Loucy (cell line): ENCODE measurements at regions not wholly inside any gene's neighbourhood (a gene's known extent, or its start where the extent isn't known, plus 50 kb on each side); places are given as distances from the start of the nearest gene placed in this dataset.
A peak's percentile ranks its signal among the peaks of the same experiment; 100 is the strongest.

Source experiments
- H2AFZ ChIP-seq: fragments of 200-600 bp; sonication (generic); 2 replicates; pipeline ENCODE4 v1.6.0; 2016; ENCODE audit warnings: antibody characterized with exemption, mild to moderate bottlenecking, low read length, moderate library complexity
- H3F3A ChIP-seq: fragments of 200-600 bp; 2 replicates; pipeline ENCODE4 v1.6.0; 2016; ENCODE audit warnings: antibody characterized with exemption, low read depth, mild to moderate bottlenecking
- H3K27me3 ChIP-seq: fragments of 200-600 bp; sonication (generic); 2 replicates; pipeline ENCODE4 v1.6.1; 2014; ENCODE audit warnings: low read length, mild to moderate bottlenecking; ENCODE audit not compliant: insufficient read depth, poor library complexity, severe bottlenecking
- H3K36me3 ChIP-seq: fragments of 200-600 bp; sonication (generic); 2 replicates; pipeline ENCODE4 v1.6.1; 2016; ENCODE audit warnings: low read length; ENCODE audit not compliant: insufficient read depth
- H3K4me1 ChIP-seq: fragments of 200-600 bp; sonication (generic); 2 replicates; pipeline ENCODE4 v1.5.1; 2014; ENCODE audit warnings: low read length, mild to moderate bottlenecking; ENCODE audit not compliant: insufficient read depth, poor library complexity, severe bottlenecking
- H3K4me2 ChIP-seq: fragments of 200-600 bp; sonication (generic); 2 replicates; pipeline ENCODE4 v1.6.0; 2014; ENCODE audit warnings: antibody characterized with exemption, low read length, low read depth, mild to moderate bottlenecking; ENCODE audit not compliant: poor library complexity, severe bottlenecking
- H3K4me3 ChIP-seq: fragments of 200-600 bp; sonication (generic); 2 replicates; pipeline ENCODE4 v1.5.1; 2014; ENCODE audit warnings: low read length, mild to moderate bottlenecking, mixed read lengths; ENCODE audit not compliant: poor library complexity, severe bottlenecking
- H3K79me2 ChIP-seq: fragments of 200-600 bp; sonication (generic); 2 replicates; pipeline ENCODE4 v1.6.1; 2014; ENCODE audit warnings: low read length; ENCODE audit not compliant: insufficient read depth
- H3K9ac ChIP-seq: fragments of 200-600 bp; sonication (generic); 2 replicates; pipeline ENCODE4 v1.6.0; 2014; ENCODE audit warnings: mild to moderate bottlenecking, low read depth, low read length, moderate library complexity; ENCODE audit not compliant: poor library complexity, severe bottlenecking
- H3K9me2 ChIP-seq: fragments of 200-600 bp; sonication (generic); replicated peaks from 2 replicates; pipeline ENCODE4 v1.6.1; 2016; ENCODE audit warnings: low read depth, low read length, mixed read lengths
- H3K9me3 ChIP-seq: fragments of 200-600 bp; sonication (generic); 2 replicates; pipeline ENCODE4 v1.6.1; 2014; ENCODE audit warnings: mild to moderate bottlenecking, antibody characterized with exemption, low read length, low read depth; ENCODE audit not compliant: insufficient read depth
- H4K20me1 ChIP-seq: fragments of 200-600 bp; sonication (generic); 2 replicates; pipeline ENCODE4 v1.6.0; 2014; ENCODE audit warnings: antibody characterized with exemption, low read length, mild to moderate bottlenecking; ENCODE audit not compliant: insufficient read depth, poor library complexity, severe bottlenecking
- CTCF ChIP-seq: fragments of 200-600 bp; sonication (generic); conservative IDR thresholded peaks from 2 replicates; pipeline ENCODE4 v1.5.1; 2014; ENCODE audit warnings: mild to moderate bottlenecking, antibody characterized with exemption, low read length
- EZH2phosphoT487 ChIP-seq: fragments of 200-600 bp; IDR thresholded peaks from 2 replicates; pipeline ENCODE4 v1.6.1; 2018; ENCODE audit warnings: antibody characterized with exemption, mild to moderate bottlenecking, moderate library complexity, borderline replicate concordance

DNA sequence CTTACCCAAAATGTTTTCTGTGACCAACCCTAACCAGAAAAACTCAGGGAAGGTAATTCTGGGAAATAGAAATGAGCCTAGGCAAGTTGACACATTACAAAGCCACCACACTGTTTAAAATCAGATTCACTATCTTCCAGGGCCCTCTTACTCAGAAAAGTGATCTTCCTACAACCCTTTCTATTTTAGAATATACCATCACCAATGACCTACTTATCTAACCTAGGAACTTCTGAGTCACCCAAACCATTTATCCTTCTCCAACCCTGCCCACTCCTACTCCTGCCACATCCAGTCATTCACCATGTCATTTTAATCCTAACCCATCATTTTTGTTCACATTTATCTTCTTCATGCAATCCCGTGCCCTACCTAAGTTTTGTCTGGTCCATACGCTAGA, 89.9 kb downstream of the FTHL17 start:
- H3K4me2 ChIP-seq, result no peak overlapping the region
- TF ChIP-seq EZH2phosphoT487 (no peak), CTCF (no peak)
- H4K20me1 ChIP-seq, result no peaks in the 10 kb centered on the region
- no peak overlapping the region for H2AFZ ChIP-seq
- H3K4me3 ChIP-seq, result no peak overlapping the region
- no peaks in the 10 kb centered on the region for H3F3A ChIP-seq
- H3K36me3 ChIP-seq, result no peaks in the 10 kb centered on the region
- no peaks in the 10 kb centered on the region for H3K79me2 ChIP-seq
- H3K9me2 ChIP-seq, result no peaks in the 10 kb centered on the region
- no peak overlapping the region for H3K9ac ChIP-seq
- H3K4me1 ChIP-seq, result peaks cover 5% of the 10 kb centered on the region
- H3K27me3 ChIP-seq, result no peaks in the 10 kb centered on the region
- H3K9me3 ChIP-seq, result no peaks in the 10 kb centered on the region

DNA sequence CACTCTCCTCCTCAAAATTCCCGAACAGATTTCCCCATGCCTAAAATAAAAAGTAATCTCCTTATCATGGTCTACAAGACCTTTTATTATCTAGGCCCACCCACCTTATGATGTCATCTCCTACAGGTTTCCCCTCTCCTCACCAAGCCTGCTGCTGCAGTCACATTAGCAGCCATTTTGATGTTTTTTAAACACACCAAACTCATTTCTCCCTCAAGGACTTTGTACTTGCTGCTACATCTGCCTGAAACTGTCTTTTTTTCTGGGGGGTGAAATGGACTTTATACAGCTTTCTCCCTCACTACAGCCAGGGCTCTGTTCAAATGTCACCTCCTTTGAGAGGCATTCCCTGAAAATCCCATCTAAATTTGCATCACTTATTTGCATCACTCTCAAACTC, 90.2 kb upstream of the TAB3 start:
- TF ChIP-seq EZH2phosphoT487 (no peak), CTCF (no peak)
- Histone ChIP-seq H3K36me3 (no peaks in the 10 kb centered on the region), H2AFZ (peak overlapping the region; percentile 73), H3K9me3 (no peaks in the 10 kb centered on the region), H4K20me1 (no peaks in the 10 kb centered on the region), H3F3A (no peaks in the 10 kb centered on the region), H3K4me3 (no peak overlapping the region), H3K9me2 (no peaks in the 10 kb centered on the region), H3K9ac (no peak overlapping the region), H3K27me3 (no peaks in the 10 kb centered on the region), H3K4me2 (no peak overlapping the region), H3K79me2 (no peaks in the 10 kb centered on the region), H3K4me1 (peaks cover 13% of the 10 kb centered on the region)

DNA sequence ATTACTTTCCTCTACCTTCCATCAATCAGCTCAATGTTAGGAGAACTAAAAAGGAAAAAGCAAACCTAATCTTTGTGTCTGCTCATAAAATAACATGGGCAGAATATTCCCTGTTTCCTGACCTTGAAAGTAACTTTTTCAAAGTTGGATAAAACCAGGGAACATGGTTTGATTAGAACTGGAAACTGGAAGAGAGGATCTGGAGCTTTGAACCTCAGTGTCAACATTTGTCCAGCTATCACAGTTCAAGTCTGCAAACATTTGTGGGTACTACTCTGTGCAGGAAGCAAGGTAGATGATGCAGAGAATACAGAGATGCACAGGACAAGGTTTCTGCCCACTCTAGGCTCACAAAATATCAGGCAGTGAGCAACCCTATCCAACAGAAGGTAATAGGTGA, 86.4 kb upstream of the TAB3 start:
- Histone ChIP-seq H3F3A (no peaks in the 10 kb centered on the region), H3K9ac (no peak overlapping the region), H4K20me1 (no peaks in the 10 kb centered on the region), H2AFZ (peak overlapping the region; percentile 3; the same call in 1 of the 2 replicates), H3K4me3 (no peak overlapping the region), H3K79me2 (no peaks in the 10 kb centered on the region), H3K9me3 (no peaks in the 10 kb centered on the region), H3K36me3 (no peaks in the 10 kb centered on the region), H3K9me2 (no peaks in the 10 kb centered on the region), H3K4me1 (peaks cover 15% of the 10 kb centered on the region), H3K4me2 (no peak overlapping the region), H3K27me3 (no peaks in the 10 kb centered on the region)
- no peak for TF ChIP-seq CTCF
- TF ChIP-seq EZH2phosphoT487, result no peak
